OCI-LY1 (cell line): ENCODE measurements at regions not wholly inside any gene's neighbourhood (a gene's known extent, or its start where the extent isn't known, plus 50 kb on each side); places are given as distances from the start of the nearest gene placed in this dataset.

Experiments
- CTCF ChIP-seq: fragments of 200-600 bp; sonication (generic), shearing (Covaris generic); IDR thresholded peaks from 2 replicates; pipeline ENCODE4 v1.5.1; 2017; ENCODE audit warnings: mild to moderate bottlenecking, antibody characterized with exemption, low read length, moderate library complexity, mixed read lengths
- EZH2 ChIP-seq: fragments of 200-600 bp; sonication (generic), shearing (Covaris generic); IDR thresholded peaks from 2 replicates; pipeline ENCODE4 v1.8.0; 2017; ENCODE audit warnings: borderline replicate concordance, mixed run types, mild to moderate bottlenecking, antibody characterized with exemption, low read length, moderate library complexity, mixed read lengths

- TF ChIP-seq CTCF (no peak), EZH2 (no peak)
Observed at GRCh38 chr20:40778894-40779496, 90.0 kb upstream of the MAFB start.
